ENCODE measurements at regions not wholly inside any gene's neighbourhood (a gene's known extent, or its start where the extent isn't known, plus 50 kb on each side); places are given as distances from the start of the nearest gene placed in this dataset.
A peak's percentile ranks its signal among the peaks of the same experiment; 100 is the strongest.

- DNase-seq (ENCODE audit: low read depth in 3 of 3), result no peak
Measured at GRCh38 chr2:147366279-147366678, 478.6 kb upstream of the ACVR2A start.

DNA sequence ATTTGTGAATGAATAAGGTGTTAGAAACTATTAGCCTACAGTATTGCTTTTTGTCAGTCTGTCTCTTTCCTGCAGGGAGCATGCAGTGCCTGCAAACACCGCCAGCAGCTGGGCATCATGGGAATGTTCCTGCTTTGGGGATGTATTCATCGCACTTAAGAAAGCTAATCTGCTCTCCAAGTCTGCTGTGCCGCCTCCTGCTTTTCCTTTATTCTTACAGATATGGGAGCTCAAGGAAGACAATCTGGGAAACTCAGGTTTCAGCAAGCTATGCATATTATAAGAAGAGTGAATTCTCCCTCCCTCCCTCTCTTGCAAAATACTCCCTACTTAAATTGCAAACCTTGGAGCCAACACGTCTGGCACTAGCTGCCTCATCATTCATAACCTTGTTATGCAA, 479.2 kb upstream of the ACVR2A start:
- DNase-seq (ENCODE audit: low read depth in 3 of 3), result no peak

GRCh38 chr2:147364597-147364996, 480.2 kb upstream of the ACVR2A start:
- DNase-seq (ENCODE audit: low read depth in 3 of 3), result no peak

DNA sequence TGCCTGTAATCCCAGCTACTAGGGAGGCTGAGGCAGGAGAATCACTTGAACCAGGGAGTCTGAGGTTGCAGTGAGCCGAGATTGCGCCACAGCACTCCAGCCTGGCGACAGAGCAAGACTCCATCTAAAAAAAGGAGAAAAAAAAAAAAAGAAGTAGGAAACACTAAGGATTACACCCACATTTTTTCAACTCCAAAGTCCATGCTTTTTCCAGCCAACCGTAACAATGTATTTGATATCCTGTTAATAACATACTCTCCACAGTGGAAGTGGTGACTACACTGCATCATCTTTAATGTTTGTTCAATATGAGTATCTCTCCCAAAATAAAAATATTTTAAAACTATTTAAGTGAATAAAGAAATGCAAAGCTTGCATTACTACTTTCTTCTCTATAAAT, 481.6 kb upstream of the ACVR2A start:
- no peak for DNase-seq (ENCODE audit: low read depth in 3 of 3)

DNA sequence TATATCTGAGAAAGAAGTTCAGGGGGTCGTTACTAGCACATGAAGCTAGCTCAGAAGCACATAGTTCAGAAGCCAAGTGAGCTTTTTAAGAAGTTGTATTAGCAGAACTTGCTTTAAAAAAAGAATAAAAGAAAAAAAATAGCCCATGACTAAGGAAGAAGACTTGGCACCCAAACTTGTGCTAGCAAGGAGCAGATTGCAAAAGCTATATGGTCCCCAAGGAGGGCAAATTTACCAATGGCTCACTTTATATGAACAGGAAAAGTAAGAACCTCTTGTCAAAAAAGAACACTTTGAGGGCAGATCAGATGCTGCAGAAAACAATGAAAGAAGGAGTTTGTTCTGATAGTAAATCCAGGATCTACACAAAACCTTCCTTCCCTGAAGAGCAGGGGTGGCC, 486.5 kb upstream of the ACVR2A start:
- DNase-seq (ENCODE audit: low read depth in 3 of 3), result no peak

GRCh38 chr2:147356157-147356556, 488.7 kb upstream of the ACVR2A start:
- no peak for DNase-seq (ENCODE audit: low read depth in 3 of 3)

DNA sequence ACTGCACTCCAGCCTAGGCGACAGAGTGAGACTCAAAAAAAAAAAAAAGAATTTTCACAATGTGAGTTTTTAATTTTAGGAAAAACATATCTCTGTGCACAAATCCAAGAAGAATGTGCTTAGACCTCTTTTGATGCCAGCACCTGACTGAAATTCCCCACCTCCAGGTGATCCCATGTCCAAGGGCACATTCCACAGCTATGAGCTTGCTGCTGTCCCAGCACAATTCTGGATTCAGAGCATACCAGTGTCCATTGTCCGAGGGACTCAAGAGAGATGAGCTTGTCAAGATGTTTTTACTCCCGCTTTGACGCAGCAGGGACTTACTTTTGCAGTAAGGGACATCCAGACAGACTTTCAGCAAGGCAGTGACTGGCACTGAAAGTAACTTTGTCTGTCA, 489.1 kb upstream of the ACVR2A start:
- no peak for DNase-seq (ENCODE audit: low read depth in 3 of 3)

GRCh38 chr2:147353072-147353381, 491.8 kb upstream of the ACVR2A start:
- no peak for DNase-seq (ENCODE audit: low read depth in 3 of 3)

DNA sequence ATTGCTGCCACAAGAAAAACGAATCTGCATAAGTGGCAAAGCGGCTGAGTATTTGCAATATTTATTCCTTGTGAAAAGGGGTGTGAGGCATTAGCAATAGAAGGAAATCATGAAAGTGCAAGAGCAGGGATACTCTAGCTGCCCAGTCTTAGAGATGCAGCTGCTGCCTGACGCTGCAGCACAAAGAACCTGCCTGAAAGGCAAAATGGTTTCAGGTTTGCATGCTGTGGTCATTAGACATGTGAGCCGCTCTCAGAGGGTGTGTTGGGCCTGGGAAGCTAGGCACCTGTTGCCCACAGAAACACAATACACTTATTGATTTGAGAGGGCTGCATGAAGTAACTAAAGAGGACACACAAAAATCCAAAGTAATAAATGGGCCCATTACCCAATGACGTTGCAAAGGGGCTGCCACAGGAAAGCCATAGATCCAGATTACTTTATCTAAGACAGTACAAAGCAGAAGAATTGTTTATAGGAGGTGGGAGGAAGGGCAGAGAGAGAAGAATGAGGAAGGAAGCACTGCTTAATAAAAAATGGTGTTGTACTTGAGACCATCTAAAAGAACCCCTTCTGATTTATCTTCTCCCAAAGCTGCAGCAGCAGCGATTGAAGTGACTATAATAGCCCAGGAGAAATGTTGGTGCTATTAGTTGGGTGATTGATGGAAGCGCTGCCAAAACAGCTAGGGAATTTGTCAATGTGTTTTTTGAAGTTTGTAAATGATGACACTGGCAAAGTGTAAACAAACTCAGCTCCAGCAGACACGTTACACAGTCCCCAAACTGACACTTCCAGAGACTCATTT, 492.4 kb upstream of the ACVR2A start:
- DNase-seq (ENCODE audit: low read depth in 3 of 3), result no peak

DNA sequence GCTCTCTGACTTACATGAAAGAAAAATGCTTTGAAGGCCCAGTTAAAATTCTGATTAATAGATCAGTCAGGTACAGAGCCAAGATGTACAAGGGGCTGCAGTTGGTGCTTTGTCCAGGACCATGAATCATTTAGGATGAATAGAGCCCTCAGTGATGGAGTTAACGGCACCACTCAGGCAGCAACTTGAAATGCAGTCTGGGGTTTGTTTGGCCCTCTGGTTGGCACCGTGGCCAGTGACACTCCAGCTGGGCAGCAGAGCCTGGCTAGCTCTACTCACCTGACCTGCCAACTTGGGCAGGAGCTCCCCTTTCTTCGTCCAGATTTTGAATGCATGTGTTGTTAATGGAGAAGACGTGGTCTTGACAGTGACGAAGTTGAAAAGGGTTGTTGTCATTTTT, 493.0 kb upstream of the ACVR2A start:
- DNase-seq (ENCODE audit: low read depth in 3 of 3), result no peak

DNA sequence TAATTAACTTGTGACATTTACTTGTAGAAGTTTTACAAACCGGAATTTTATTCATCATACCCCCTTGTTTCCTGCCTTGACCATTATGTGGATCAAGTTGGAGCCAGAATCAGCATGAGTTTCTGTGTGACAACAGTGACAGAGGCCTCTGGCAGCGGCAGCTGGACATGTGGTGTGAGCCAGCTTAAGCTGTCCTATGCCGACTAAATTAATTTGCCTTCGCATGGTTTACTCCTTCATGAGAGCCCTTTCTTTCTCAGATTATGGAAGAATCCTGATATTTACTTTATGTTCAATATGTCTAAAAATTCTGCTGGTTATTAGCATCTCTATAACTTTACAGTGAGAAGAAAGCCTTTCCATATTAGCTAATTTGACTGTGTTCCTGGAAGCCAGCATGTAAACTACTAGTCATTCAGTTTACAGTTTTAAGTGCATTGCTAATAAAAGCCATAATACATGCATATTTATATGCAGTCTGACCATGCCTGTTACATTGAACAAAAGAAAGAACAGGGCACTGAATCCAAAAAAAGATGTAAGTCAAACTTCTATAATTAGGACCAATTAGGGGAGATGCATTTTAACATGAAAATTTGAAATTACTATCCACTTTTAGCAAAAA, 495.8 kb upstream of the ACVR2A start:
- DNase-seq (ENCODE audit: low read depth in 3 of 3), result no peak

DNA sequence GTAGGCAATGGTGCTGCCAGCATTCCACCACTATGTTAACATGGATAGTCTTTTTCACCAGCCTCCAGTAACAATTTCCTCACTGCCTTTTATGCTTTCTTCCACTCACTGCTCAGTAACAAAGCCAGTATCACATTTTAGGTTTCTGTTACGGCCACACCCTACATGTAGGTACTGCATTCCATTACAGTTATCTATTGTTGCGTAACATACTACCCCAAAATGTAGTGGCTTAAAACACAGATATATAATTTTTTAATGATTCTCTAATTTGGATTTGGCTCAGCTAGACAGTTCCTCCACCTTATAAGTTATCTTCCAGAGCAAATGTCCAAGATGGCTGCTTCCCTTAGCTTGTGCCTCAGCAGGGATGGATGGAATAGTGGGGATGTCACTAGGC, 498.7 kb upstream of the ACVR2A start:
- DNase-seq (ENCODE audit: low read depth in 3 of 3), result no peak

DNA sequence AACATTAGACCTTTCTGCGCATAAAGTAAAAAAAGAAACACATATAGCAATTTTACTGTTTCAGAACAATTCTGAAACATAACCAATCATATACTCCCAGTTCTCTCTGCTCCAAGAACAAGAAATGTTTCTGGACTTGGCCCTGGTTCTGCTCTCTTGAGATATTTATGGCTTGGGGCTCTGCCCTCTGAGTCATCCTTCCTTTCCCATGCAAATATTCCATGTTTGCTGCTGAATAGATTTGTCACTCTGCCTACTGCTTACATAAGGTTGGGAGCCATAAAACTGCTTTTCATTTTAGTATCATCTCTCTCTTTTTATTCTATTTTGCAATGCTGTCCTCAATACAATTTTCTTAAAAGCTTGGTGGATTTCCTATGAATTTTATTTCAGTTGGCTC, 499.6 kb upstream of the ACVR2A start:
- DNase-seq (ENCODE audit: low read depth in 3 of 3), result no peak

- DNase-seq (ENCODE audit: low read depth in 3 of 3), result no peak
Measured at GRCh38 chr2:147342329-147342728, 502.5 kb upstream of the ACVR2A start.

- peak in 2 of 3 donors; percentile 25 to 44 for DNase-seq (ENCODE audit: low read depth in 3 of 3)
Measured at GRCh38 chr2:147331790-147332419, 512.9 kb upstream of the ACVR2A start.

- DNase-seq (ENCODE audit: low read depth in 3 of 3), result no peak
Measured at GRCh38 chr2:147330925-147331324, 513.9 kb upstream of the ACVR2A start.

- peak; percentile 5 to 16 (median 7) for DNase-seq (ENCODE audit: low read depth in 3 of 3)
Measured at GRCh38 chr2:147327613-147328012, 517.2 kb upstream of the ACVR2A start.

GRCh38 chr2:147325990-147326389, 518.8 kb upstream of the ACVR2A start:
- no peak for DNase-seq (ENCODE audit: low read depth in 3 of 3)

DNA sequence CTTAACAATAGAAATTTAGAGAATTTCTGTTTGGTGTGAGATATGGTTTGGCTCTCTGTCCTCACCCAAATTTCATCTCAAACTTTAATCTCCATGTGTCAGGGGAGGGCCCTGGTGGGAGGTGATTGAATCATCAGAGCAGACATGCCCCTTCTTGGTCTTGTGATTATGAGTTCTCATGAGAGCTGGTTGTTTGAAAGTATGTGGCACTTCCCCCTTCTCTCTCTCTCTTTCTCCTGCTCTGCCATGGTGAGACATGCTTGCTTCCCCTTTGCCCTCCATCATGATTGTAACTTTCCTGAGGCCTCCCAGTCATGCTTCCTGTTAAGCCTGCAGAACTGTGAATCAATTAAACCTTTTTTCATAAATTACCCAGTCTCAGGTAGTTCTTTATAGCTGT, 524.7 kb upstream of the ACVR2A start:
- no peak for DNase-seq (ENCODE audit: low read depth in 3 of 3)

- DNase-seq (ENCODE audit: low read depth in 3 of 3), result no peak
Measured at GRCh38 chr2:147311058-147311430, 533.8 kb upstream of the ACVR2A start.

- no peak for DNase-seq (ENCODE audit: low read depth in 3 of 3)
Measured at GRCh38 chr2:147310335-147311057, 534.3 kb upstream of the ACVR2A start.

DNA sequence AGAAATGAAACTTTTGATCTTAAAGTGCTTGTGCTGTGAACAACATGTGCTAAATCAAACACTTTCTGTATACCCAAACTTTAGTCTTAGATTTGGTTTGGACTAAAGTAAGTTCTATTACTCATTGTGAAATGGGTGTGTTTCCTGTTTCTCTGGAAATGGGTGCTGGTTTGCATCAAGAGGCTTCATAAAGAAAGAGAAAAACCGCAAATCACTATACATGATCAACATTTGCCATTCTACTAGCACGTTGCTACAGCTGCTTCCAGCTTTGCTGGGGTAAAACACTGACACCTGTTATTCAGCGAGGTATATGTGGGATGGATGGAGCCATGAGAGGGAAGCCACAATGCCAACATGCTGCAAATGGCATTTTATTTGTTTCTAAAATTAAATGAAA, 547.0 kb upstream of the ACVR2A start:
- no peak for DNase-seq (ENCODE audit: low read depth in 3 of 3)
